Fibroblast of upper back skin (primary cell): ENCODE measurements at regions not wholly inside any gene's neighbourhood (a gene's known extent, or its start where the extent isn't known, plus 50 kb on each side); places are given as distances from the start of the nearest gene placed in this dataset.

Source experiments
- DNase-seq: peaks from one replicate; pipeline ENCODE4 v3.0.0-alpha.2; 2013

DNA sequence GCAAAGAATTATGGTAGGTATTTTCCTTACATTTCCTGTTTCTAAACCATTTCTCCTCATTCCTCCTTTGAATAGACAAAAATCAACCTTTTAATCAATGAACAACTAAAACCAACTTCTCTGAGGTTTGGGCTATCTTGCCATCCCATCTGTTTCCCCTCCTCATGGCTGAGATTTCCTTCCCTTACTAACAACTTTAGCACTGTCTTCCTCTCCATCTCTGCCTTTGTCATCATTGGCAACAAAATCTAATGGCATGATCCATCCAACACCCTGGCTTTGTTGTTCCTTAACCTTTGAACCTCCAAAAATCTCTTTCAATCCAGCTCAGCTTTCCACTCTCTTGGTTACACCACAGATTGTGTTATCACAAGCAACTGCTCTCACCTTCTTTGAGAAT is 95.3 kb upstream of the FAM136A start:
- DNase-seq: no peak

DNA sequence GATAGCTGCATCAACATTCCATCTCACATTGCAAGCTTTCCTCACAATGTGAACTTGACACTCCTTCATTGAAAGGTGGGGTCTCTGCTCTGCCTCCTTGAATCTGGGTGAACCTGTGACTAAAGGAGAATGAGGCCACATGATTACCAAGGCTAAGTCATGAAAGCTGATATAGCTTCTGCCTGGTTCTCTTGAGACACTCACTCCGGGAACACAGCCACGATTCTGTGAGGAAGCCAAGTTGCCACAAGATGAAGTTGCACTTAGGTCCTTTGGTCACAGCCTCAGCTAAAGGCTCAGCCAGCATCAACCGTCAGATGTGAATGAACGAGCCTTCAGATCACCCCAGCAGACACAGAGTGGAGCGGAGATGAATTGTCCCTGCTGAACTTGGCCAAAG is 94.7 kb upstream of the FAM136A start:
- no peak for DNase-seq

DNA sequence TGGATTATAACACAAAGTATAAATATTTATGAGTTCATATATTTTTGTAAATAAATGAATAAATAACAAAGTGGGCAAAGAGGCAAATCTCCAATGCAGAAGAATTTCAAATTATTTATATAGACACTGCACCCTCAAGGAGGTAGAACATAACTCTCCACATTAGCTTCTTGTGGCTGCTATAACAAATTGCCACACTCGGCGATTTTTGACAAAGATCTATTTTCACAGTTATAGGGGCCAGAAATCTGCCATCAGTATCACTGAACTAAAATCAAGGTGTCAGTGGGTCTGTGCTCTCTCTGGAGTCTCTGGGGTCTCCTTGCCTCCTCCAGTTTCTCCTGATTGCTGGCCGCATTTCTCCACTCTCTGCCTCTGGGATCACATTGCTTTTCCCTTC is 92.0 kb upstream of the FAM136A start:
- DNase-seq: no peak

DNA sequence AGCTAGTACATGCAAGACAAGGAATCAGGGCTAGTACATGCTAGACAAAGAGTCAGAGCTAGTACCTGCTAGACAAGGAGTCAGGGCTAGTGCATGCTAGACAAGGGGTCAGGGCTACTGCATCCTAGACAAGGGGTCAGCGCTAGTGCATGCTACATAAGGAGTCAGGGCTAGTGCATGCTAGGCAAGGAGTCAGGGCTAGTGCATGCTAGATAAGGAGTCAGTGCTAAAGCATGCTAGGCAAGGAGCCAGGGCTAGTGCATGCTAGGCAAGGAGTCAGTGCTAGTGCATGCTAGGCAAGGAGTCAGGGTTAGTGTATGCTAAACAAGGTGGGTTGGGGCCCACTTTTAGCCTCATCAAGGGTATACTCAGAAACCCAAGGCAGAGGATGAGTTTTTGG is 90.1 kb upstream of the FAM136A start:
- no peak for DNase-seq

DNA sequence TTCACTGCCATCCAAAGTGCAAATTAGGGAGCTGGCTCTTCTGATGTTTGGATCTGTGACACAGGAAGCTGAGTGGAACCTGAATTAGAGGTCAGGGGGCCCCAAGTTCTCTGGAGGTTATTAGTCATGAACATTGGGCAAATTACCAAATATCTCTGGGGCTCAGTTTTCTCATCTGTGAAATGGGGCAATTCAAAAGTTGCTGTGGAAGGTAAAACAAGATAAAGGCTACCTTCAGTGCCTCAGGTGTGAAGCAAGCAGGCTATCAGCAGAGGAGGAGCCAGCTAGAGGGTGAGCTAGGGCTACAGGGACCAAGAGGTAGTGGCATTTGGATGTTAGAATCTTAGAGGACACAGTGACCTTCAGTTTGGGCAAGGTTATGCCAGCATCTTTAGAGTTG is 89.4 kb upstream of the FAM136A start:
- DNase-seq: no peak

DNA sequence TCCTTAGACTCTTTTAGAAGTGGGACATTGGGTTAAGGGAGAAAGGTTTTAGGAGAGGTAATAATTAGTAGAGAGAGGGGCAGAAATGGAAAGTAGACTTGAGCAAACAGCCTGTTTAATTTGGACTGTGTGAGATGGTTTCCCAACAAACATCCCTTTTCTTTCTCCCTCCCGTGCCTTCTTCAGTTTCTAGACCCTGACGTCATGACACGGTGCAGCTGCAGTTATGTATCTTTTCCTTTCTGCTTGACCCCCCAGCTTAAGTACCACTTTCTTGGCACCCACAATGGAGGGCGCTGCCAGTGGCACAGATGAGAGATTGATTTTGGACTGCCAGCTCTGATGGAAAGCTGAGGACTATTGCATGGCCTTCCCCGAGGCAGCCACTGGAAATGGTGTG is 86.9 kb upstream of the FAM136A start:
- no peak for DNase-seq

DNA sequence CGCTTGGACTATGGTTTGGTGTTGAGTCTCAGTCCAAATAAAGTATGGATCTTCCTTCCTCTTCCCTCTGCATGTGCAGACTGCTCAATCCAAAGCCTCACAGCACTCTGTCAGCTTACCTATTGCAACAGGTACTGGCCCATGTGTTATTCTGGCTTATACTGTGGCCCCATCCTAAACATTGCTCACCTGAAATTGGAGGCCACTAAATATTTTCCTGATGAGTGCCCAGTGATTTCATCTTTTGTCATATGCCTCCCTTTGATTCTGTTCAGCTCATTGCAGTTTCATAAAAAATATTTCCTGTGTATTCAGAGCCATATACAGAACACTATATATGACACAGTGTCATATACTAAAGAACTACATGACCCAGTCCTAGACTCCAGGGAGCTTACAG is 86.3 kb upstream of the FAM136A start:
- DNase-seq: no peak

DNA sequence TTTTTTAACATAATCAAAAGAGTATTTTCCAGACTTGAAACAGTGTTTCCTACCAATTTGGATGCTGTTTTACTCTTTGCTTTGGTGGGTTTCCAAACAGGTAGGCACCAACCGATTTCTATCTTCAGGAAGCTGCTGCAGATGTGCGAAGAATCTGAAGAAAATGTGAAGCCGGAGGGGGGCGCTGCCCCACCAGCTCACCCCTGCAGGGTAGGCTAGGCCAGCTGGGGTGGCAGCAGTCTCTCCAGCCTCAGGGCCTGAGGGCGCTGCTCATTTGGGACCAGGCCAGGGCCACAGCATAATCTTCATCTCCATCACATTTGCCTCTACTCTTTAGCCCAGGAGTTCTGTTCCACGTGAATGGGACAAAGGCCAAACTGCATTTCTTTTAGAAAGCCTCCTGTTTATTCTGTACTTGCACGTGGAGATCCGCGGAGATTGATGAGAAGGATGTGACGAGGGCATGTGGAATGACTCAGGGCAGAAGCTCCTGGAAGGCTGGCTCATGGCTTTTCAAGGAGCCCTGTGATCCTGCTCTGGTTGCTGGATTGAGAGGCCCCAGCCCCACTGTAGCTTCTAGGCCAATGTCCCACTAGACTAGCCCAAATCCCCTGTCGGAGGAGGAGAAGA is 84.2 kb upstream of the FAM136A start:
- DNase-seq: peak; percentile 10

DNA sequence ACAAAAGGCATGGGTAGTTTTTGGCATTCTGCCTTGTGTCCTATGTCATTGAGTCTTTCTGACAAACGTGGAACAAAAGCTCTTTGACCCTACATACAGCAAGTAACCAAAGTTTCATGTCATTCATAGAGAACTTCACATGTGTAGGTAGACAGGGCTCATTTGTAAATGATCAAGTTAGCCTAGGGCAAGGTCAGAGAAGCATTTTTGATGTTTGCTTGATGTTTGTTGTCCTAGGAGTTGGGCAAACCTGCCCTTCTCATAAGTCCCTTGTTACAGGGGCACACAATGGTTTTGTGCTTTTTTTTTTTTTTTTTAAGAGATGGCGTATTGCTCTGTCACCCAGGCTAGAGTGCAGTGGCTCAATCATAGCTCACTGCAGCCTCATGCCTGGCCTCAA is 83.3 kb upstream of the FAM136A start:
- no peak for DNase-seq

DNA sequence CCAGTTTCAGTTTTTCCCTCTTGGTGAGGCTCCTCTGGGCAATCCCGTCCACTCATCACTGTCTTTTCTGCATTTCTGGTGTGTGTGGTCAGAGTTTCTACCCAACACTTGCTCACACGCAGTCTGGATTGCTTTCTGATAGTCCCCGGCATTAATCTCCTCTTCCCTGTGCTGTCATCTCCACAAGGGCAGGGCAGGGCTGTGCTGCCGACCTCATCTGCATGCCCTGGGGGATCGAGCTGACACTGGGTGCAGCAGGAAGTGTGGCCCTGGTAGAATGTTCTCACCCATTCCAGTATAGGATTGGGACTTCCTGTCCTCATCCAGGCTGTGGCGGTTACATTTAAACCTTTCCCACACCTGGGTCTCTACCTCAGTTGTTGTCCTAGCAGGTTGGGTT is 80.0 kb upstream of the FAM136A start:
- DNase-seq: peak; percentile 16

DNA sequence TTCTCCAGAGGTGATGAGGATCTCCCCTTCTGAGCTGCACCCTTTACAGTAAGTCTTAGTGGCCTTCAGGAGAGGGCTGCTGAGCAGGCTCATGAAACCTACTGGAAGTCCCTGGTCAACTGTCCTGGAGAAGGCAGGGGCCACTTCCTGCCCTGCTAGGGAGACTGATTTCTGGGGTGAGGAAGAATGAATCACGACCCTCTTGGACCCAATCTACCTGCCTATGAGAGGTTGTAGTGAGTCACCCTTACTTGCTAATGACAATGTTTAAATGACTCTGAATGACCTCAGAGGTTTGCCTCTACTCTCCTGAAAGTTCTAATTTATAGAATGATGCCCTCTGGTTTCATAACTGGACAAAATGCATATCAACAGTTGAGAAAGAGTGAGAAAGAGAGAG is 79.4 kb upstream of the FAM136A start:
- no peak for DNase-seq

DNA sequence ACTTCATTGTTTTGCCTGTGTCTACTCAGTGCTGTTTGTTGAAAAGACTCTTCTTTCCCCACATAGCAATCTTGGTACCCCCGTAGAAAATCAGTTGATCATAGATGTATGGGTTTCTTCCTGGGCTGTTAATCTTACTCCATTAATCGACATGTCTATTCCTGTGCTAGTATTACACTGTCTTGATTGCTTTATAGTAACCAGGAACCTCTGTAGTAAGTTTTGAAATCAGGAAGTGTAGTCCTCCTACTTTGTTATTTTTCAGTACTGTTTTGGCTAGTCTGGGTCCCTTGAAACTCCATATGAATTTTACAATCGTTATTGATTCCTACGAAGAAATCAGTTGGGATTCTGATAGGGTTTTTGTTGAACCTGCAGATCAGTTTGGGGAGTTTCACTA is 78.8 kb upstream of the FAM136A start:
- no peak for DNase-seq

DNA sequence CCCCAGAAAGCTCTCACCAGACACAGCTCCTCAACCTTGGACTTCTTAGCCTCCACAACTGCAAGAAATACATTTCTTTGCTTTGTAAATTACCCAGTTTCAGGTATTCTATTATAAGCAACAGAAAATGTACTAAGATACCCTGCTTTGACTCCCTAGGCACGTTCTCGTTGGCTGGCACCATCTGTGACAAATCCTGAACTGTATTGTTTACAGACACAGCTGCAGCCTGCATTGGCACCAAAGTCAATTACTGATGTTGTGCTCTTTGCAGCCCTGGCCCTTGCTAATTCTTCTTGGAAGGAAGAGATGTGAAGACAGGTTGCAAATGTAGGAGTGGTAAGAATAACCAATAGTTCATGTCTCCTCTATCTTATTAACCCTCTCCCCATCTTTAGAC is 72.7 kb upstream of the FAM136A start:
- DNase-seq: no peak

DNA sequence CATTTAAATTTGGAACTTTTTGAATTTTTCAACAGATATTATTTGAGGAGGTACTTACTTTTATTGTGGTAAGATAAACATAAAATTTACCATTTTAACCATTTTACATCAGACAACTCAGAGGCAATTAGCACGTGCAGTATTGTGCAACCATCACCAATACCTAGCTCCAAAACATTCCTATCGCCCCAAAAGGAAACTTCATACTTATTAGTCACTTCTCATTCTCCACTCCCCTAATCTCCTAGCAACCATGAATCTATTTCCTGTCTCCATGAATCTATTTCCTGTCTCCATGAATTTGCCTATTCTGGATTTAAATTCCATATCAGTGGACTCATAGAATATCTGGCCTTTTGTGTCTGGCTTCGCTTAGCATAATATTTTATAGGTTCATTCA is 69.9 kb upstream of the FAM136A start:
- peak; percentile 81 for DNase-seq

DNA sequence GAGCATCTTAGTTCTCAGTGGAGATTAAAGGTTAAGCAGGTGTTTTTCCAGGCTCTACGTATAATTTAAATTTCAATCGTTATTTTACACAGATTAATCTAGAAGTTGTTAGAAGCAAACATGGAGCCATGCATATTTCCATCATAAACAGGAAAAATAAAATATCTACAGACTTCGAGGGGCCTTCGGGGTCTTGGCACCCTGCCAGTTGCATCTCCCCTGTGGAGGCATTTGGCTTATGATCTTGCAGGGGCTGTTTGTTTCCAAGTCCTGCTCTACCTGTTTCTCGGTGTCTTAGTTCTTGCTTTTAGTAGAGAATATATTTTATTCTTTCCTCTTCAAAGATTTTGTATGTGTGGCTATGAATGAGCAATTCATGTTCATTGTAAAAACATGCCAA is 67.2 kb upstream of the FAM136A start:
- no peak for DNase-seq

DNA sequence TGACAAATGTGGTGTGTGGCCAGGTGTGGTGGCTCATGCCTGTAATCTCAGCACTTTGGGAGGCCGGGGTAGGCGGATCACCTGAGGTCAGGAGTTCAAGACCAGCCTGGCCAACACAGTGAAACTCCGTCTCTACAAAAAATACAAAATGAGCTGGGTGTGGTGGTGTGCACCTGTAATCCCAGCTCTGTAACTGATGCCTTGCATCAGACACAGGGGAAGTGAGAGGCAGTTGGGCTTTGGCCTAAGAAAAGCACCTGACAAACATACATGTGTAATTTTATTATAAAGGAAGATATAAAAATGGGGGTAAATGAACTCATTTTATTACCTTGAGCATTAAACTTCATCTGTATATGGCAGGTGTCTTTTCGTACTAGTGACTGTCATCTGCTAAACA is 66.7 kb upstream of the FAM136A start:
- DNase-seq: no peak

DNA sequence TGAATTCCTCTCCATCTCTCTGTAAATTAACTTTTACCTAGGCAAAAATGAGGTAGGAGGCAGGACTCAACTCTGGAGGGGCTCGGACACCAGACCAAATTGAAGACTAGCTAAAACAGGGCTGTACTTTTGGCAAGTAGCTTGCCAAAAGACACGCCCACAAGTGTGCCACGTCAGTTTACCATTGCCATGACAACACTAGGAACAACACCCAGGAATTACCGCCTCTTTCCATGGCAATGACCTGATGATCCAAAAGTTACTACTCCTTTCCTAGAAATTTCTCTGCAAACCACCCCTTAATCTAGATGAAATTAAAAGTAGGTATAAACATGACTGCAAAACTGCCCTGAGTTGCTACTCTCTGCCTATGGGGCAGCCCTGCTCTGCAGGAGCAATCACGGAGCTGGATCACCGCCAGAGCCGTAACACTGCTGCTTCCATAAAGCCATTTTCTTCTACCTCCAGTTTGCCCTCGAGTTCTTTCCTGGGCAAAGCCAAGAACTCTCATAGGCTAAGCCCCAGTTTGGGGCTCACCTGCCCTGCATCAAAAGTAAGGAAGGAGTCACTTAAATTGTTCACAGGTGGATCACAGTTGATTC is 66.0 kb upstream of the FAM136A start:
- DNase-seq: no peak

DNA sequence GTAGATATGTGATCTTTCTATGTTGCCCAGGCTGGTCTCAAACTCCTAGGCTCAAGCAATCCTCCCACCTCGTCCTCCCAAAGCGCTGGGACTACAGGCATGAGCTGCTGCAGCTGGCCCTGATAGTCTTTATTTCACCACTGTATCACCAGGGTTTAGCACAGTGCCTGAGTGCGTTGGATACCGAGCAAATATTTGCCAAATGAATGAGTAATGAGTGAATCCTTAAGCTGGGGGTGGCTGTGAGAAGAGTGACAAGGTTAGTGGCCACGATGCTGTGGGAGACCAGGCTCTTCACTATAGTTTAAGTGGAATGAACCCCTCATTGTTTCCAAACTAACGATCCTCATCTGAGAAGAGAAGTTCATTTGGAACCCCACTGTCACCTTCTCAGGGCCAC is 60.8 kb upstream of the FAM136A start:
- no peak for DNase-seq

DNA sequence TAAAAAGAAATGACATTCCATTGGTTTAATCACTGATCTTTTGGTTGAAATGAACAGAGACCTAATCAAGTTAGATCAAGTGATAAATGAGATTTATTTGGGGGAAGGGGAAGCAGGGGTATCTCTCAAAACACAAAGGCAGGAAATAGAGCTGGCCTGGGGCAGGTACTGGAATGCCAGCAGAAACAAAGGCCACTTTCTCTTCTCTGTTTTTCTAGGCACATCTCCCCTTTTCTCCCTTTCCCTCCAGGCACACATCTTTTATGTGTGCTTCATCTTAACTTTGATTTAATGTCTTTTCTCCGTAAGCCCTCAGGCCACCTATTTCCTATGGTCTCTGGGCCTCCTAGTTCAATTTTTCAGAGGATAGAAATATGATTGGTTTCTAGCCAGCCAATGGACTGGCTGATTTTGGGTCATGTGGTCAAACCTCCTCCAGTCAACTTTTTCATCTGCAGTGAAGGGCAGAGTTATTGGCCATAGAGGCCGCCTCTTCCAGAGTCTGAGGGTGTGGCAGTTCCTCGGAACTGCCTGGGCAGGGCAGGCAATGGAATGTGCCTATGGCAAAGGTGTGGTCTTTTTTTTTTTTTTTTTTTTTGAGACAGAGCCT is 58.9 kb upstream of the FAM136A start:
- no peak for DNase-seq

DNA sequence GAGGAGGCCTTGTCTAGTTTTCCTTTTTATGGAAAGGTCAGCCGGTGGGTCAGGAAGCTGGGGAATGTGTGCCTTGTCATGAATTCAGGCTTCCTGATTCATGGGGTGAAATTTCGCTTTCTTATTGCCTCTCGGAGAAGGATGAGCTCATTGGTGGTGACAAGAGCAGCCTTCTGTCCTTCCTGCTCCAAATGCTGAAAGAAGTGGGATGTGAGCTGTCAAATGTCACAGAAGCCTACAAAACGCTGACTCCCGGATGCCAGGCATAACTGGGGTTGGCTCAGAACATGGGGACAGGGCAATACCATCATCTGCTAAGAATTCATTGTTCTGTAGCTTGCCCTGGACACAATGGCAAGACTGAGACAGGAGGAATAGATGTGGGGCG is 55.8 kb upstream of the FAM136A start:
- DNase-seq: peak; percentile 16

DNA sequence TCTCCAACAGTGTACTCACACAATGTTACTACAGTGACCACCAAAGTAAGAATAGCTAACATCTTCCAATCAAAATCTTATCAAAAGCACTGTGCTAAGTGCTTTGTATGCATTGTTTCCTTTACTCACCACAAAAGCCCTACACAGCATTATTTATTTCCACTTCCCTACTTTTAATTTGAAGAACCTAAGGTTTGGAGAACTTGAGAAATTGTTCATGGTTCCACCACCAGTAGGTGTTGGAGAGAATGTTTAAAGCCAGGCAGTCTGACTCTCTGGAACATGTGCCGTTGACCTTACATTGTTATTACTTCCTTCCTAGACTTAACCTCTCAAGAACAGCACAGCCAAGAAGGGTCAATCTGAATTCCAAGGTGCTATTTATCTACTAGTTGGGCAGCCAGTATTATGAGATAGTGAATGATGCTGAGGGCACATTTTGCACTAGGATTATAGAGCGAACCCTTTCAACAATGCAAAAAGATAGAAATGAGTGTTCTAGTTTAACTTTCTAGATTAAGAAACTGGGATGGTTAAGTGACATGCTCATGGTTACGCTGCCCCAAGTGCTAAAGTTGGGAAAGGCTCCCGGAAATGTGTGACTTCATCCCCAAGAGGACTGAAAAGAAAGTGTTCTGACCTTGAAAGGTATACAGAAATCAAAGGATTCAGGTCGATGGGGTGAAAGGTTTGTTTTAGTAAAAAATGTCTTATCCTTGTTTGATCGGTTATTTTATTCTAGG is 55.2 kb upstream of the FAM136A start:
- DNase-seq: no peak

DNA sequence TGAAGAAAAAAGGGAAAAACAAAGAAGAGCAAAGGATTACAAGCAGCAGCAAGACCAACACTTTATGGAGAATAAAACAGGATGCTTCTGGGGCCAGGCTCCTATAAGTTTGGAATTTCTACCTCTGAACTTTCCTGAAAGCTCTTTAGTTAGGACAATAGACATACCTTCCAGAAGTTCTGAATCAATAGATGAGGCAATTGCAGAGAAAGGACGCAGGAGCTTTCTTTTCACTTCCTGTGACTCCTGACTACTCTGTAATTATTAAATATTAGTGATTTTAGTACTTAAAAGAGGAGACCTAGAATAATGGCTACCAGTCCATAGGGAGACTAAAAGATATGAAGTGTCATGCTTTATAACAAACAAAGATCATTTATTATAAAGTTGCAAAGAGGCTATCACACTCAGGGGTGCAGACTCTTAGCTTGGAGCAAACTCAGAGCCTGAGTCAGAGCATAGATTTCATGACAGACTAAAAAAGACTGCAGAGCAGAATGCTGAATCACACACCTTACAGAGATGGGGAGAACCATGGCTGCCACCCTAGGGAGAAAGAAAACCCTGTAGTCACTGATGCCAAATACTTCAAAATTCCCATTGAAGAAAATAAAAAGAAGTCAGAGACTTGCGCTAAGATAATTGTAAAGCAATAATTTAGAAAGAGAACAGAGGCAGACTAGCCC is 52.5 kb upstream of the FAM136A start:
- peak; percentile 36 for DNase-seq
